HCEC 1CT (cell line): ENCODE measurements at regions not wholly inside any gene's neighbourhood (a gene's known extent, or its start where the extent isn't known, plus 50 kb on each side); places are given as distances from the start of the nearest gene placed in this dataset.

Source experiments
- DNase-seq: peaks from one replicate; pipeline ENCODE4 v3.0.0-alpha.2; 2017

GRCh38 chr4:6523251-6523650 is 50.8 kb upstream of the PPP2R2C start:
- DNase-seq = peak; percentile 66

GRCh38 chr4:6524436-6524835 is 50.6 kb upstream of the MAN2B2 start:
- DNase-seq = no peak
